ENCODE measurements at regions not wholly inside any gene's neighbourhood (a gene's known extent, or its start where the extent isn't known, plus 50 kb on each side); places are given as distances from the start of the nearest gene placed in this dataset.

DNA sequence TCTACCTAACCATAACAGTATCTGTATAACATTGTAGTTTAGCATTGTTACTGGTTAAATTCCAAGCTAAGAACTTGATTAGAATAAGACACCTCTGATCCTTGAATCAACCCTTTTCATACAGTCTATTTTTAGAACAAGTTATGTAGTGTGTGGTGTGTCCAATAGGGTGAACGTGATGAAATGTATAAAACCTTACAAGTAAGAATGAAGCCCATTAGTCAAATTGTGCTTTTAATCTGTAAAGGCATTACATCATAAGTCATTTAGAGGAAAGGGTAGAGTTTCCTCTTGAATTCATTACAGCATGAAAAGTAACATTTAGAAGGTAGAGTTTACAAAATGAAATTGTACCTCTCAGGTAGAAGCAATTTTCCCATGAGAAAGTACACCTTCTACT lies 479.2 kb downstream of the LTN1 start:
- no peaks in the 10 kb centered on the region for H3K36me3 ChIP-seq (ENCODE audit: insufficient read depth, low read length)
- H3K27ac ChIP-seq (ENCODE audit: low read depth, low read length): no peak overlapping the region
- Mint-ChIP-seq H3K27ac (ENCODE audit: unreplicated experiment) (no peak overlapping the region), H3K4me3 (ENCODE audit: unreplicated experiment) (no peak overlapping the region), H3K36me3 (ENCODE audit: low read depth, unreplicated experiment) (no peaks in the 10 kb centered on the region), H3K27me3 (ENCODE audit: low read depth, unreplicated experiment) (no peaks in the 10 kb centered on the region), H3K9me3 (ENCODE audit: unreplicated experiment) (no peaks in the 10 kb centered on the region), H3K4me1 (ENCODE audit: low read depth, unreplicated experiment) (no peaks in the 10 kb centered on the region)
- no peak overlapping the region for H3K4me3 ChIP-seq (ENCODE audit: insufficient read depth, low read depth, low read length)
- H3K4me1 ChIP-seq (ENCODE audit: insufficient read depth, low read length): no peaks in the 10 kb centered on the region
- no peaks in the 10 kb centered on the region for H4K20me1 ChIP-seq (ENCODE audit: insufficient read depth, low read length)
- no peaks in the 10 kb centered on the region for H3K27me3 ChIP-seq (ENCODE audit: insufficient read depth, low read length)
- no peak overlapping the region for H3K9ac ChIP-seq (ENCODE audit: low read length)
- TF ChIP-seq, protein P1, sequence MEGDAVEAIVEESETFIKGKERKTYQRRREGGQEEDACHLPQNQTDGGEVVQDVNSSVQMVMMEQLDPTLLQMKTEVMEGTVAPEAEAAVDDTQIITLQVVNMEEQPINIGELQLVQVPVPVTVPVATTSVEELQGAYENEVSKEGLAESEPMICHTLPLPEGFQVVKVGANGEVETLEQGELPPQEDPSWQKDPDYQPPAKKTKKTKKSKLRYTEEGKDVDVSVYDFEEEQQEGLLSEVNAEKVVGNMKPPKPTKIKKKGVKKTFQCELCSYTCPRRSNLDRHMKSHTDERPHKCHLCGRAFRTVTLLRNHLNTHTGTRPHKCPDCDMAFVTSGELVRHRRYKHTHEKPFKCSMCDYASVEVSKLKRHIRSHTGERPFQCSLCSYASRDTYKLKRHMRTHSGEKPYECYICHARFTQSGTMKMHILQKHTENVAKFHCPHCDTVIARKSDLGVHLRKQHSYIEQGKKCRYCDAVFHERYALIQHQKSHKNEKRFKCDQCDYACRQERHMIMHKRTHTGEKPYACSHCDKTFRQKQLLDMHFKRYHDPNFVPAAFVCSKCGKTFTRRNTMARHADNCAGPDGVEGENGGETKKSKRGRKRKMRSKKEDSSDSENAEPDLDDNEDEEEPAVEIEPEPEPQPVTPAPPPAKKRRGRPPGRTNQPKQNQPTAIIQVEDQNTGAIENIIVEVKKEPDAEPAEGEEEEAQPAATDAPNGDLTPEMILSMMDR (IDR thresholded peaks at IDR 0.05; ENCODE audit: insufficient read depth, low read depth, low read length): no peak
- TF ChIP-seq EZH2 (IDR thresholded peaks at IDR 0.05; ENCODE audit: insufficient read depth, low read length): no peak
- DNase-seq (ENCODE audit: low read depth) (peak; percentile 29), FAIRE-seq (no peak)
- no peak overlapping the region for H2AFZ ChIP-seq (ENCODE audit: low read depth, low read length)
- no peaks in the 10 kb centered on the region for H3K9me3 ChIP-seq (ENCODE audit: insufficient read depth, low read depth, low read length)
- H3K79me2 ChIP-seq (ENCODE audit: insufficient read depth, low read length): no peaks in the 10 kb centered on the region
- no peak overlapping the region for H3K4me2 ChIP-seq (ENCODE audit: low read length)

DNA sequence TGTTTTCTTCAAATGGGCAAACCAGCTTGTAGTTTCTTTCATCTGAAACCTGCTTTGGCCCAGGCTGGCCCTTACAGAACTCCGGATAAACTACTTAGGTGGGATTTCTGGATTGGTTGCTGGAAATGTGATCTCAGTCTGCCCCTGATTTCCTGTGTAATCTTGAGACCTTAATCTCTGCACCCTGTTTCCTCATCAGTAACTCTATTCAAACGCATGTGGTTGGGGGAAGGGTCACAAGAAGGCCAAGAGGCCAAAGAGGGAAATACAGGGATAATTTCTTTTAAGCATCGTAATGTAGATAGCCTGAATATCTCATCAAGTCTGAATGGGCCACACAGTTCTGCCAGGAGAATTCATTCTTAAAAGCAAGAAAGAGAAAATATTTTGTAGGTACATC lies 483.6 kb downstream of the LTN1 start:
- Mint-ChIP-seq H3K9me3 (ENCODE audit: unreplicated experiment) (peaks cover 13% of the 10 kb centered on the region), H3K4me3 (ENCODE audit: unreplicated experiment) (no peak overlapping the region), H3K4me1 (ENCODE audit: low read depth, unreplicated experiment) (no peaks in the 10 kb centered on the region), H3K27me3 (ENCODE audit: low read depth, unreplicated experiment) (no peaks in the 10 kb centered on the region), H3K27ac (ENCODE audit: unreplicated experiment) (no peak overlapping the region), H3K36me3 (ENCODE audit: low read depth, unreplicated experiment) (no peaks in the 10 kb centered on the region)
- no peaks in the 10 kb centered on the region for H3K9me3 ChIP-seq (ENCODE audit: insufficient read depth, low read depth, low read length)
- H3K27me3 ChIP-seq (ENCODE audit: insufficient read depth, low read length): no peaks in the 10 kb centered on the region
- H3K79me2 ChIP-seq (ENCODE audit: insufficient read depth, low read length): no peaks in the 10 kb centered on the region
- no peaks in the 10 kb centered on the region for H3K36me3 ChIP-seq (ENCODE audit: insufficient read depth, low read length)
- no peak overlapping the region for H3K4me2 ChIP-seq (ENCODE audit: low read length)
- no peak for FAIRE-seq
- H3K9ac ChIP-seq (ENCODE audit: low read length): no peak overlapping the region
- H4K20me1 ChIP-seq (ENCODE audit: insufficient read depth, low read length): no peaks in the 10 kb centered on the region
- TF ChIP-seq, protein P1 (IDR thresholded peaks at IDR 0.05; ENCODE audit: insufficient read depth, low read depth, low read length): no peak
- TF ChIP-seq EZH2 (IDR thresholded peaks at IDR 0.05; ENCODE audit: insufficient read depth, low read length): no peak
- no peak overlapping the region for H3K4me3 ChIP-seq (ENCODE audit: insufficient read depth, low read depth, low read length)
- H2AFZ ChIP-seq (ENCODE audit: low read depth, low read length): no peak overlapping the region
- no peak for DNase-seq (ENCODE audit: low read depth)
- H3K4me1 ChIP-seq (ENCODE audit: insufficient read depth, low read length): no peaks in the 10 kb centered on the region
- H3K27ac ChIP-seq (ENCODE audit: low read depth, low read length): no peak overlapping the region

DNA sequence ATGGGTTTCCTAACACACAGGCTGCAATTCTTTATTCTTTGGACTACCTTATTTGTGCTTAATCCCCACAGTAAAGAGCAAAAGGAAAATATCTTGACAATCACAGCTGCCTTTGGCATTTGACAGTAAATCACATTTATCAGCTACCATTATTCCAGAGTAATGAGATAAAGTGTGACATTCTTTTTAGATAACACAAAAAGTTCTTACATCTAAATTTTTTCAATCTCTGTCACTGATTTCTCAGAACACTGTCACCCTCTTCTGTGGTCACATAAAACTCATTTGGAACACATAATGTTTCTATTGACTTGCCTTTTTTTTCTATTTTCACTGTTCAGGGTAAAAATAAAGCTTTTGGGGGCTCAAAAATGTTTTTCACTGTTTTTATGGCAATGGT lies 484.6 kb downstream of the LTN1 start:
- Histone ChIP-seq H3K4me1 (ENCODE audit: insufficient read depth, low read length) (no peaks in the 10 kb centered on the region), H3K36me3 (ENCODE audit: insufficient read depth, low read length) (no peaks in the 10 kb centered on the region), H3K9ac (ENCODE audit: low read length) (no peak overlapping the region), H3K9me3 (ENCODE audit: insufficient read depth, low read depth, low read length) (no peaks in the 10 kb centered on the region), H3K4me2 (ENCODE audit: low read length) (no peak overlapping the region), H2AFZ (ENCODE audit: low read depth, low read length) (no peak overlapping the region), H3K79me2 (ENCODE audit: insufficient read depth, low read length) (no peaks in the 10 kb centered on the region), H3K27ac (ENCODE audit: low read depth, low read length) (no peak overlapping the region), H4K20me1 (ENCODE audit: insufficient read depth, low read length) (no peaks in the 10 kb centered on the region), H3K27me3 (ENCODE audit: insufficient read depth, low read length) (no peaks in the 10 kb centered on the region), H3K4me3 (ENCODE audit: insufficient read depth, low read depth, low read length) (no peak overlapping the region)
- no peak for TF ChIP-seq EZH2 (IDR thresholded peaks at IDR 0.05; ENCODE audit: insufficient read depth, low read length)
- TF ChIP-seq, protein P1 (IDR thresholded peaks at IDR 0.05; ENCODE audit: insufficient read depth, low read depth, low read length): no peak
- Mint-ChIP-seq H3K27ac (ENCODE audit: unreplicated experiment) (no peak overlapping the region), H3K36me3 (ENCODE audit: low read depth, unreplicated experiment) (no peaks in the 10 kb centered on the region), H3K4me3 (ENCODE audit: unreplicated experiment) (no peak overlapping the region), H3K27me3 (ENCODE audit: low read depth, unreplicated experiment) (no peaks in the 10 kb centered on the region), H3K4me1 (ENCODE audit: low read depth, unreplicated experiment) (no peaks in the 10 kb centered on the region), H3K9me3 (ENCODE audit: unreplicated experiment) (peaks cover 13% of the 10 kb centered on the region)
- DNase-seq (ENCODE audit: low read depth) (no peak), FAIRE-seq (no peak)
